Iris pigment epithelial cell (primary cell): ENCODE measurements at regions not wholly inside any gene's neighbourhood (a gene's known extent, or its start where the extent isn't known, plus 50 kb on each side); places are given as distances from the start of the nearest gene placed in this dataset.
A peak's percentile ranks its signal among the peaks of the same experiment; 100 is the strongest.
"Not testable (repeated sequence)": the region's sequence is repeated elsewhere in the genome, so short reads cannot be mapped to it uniquely, and the experiment has no call there.

Experiments used
- DNase-seq: peaks from one replicate; pipeline ENCODE4 v3.0.0-alpha.2; 2011; ENCODE audit warnings: low read depth

DNA sequence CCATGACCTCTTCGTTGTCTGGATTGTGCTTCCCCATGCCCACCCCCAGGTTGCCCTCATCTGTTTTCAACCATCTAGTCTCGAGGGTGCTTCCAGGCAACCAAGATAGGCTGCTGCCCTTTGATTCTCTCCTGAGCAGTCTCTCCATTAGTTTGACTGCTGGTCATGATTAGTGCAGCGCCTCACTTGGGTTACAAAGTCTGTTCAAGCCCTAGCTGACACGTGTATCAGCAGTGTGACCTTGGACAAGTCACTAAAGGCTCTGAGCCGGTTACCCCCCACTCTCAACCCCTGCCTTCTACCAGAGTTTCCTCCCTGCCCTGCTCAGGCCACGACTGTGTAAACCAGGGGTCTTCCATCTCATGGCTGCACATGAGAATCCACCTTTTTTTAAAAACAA lies 185.3 kb upstream of the PWP1 start:
- no peak for DNase-seq

DNA sequence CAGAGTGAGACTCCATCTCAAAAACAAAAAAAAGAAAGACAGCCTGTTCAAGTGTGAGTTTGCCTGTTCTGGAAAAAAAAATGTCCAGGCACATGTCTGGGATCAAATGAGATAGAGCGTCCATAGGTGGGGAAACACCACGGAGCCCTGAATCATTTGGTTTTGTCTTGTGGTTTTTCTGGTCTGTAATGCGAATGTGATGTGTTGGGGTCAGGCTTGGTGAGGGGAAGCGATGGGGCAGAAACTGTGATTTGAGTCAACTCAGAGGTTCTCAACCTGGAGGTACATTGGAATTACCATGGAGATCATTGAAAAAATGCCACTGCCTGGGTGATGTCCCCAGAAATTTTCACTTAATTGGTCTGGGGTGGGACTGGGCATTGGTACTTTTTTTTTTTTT lies 183.9 kb upstream of the PWP1 start:
- no peak for DNase-seq

DNA sequence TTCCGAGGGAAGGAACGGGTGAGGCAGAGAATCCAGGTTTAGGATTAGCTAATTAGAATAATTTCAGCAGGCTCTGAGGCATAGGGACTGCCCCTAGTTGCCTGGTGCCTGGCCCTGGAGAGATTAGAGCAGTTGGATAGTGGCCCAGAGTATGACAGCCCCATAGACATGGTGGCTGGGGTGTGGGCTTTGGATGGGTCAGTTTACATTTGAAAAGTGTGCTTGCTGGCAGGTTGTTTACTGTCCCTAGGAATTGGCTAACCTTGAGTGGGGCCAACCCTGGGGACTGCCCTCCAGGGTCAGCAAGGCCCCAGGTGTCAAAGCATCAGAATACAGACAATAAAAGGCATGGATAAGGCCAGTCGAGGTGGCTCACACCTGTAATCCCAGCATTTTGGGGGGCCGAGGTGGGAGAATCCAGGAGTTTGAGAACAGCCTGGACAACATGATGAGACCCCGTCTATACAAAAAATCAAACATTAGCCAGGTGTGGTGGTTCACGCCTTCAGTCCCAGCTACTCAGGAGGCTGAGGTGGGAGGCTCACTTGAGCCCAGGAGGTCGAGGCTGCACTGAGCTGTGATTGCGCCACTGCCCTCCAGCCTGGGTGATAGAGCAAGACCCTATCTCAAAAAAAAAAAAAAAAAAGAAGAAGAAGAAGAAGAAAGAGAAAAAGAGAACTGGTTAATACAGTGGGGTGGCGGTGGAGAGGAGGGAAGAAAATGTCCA lies 182.3 kb upstream of the PWP1 start:
- DNase-seq = no peak

DNA sequence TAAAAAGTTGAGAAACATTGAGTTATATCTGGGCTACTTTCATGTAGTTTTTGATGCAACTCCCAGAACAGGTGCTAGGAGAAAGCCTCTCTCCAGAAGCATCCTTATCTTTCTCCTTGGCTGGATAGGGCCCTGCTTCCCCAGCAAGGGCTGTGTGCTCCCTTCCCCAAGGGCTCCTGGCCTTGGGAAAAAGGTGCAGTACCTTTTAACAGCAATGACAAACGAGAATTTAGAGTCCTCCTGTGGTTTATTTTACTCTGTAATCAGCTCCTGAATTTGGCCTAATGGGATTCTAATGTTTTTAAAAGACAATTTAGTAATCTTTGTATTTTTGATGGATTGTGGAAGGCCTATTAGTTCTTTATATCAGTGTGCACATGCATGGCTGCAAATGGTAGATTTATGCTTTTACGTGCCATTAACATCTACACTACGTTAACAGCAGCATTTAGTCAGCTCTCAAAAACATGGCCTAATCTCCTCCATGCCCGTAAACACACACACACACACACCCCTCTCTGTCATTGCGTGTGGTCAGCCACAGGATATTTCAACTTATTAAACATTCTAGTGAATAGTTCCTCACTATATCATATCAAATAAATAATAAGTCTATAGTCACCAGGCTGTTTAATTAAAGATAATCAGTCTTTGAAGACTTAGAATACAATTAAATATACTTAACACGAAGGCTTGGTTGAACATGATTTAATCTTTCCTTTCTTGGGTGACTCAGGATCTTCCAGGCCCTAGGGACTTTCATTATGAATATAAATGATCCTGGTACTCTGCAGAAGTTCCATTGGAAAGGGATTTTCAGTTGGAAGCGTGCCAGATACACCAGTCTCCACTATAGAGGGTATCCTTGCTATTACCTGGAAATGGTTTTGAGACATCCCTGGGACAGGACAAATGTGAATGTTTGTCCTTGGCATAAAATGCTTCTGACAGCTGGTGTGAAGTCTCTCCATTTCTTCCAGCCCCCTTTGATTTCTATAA lies 181.4 kb upstream of the PWP1 start:
- no peak for DNase-seq

DNA sequence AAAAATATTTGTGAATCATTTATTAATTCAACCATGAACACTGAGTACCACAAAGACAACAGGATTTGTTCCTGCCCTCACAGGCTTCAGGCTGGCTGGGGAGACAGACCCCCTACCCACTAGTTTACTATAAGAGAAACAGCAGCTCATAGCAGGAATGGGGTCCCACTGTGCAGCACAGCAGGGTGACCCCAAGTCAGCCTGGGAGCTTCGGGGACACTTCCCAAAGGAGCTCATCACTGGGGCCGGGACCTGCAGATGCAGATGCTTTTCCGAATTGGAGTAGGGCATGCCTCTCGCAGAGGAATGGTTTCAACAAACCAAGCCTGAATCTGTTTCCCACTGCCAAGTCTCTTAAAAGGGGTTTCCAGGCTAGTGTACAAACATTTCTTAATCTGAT lies 176.2 kb upstream of the PWP1 start:
- DNase-seq = no peak

DNA sequence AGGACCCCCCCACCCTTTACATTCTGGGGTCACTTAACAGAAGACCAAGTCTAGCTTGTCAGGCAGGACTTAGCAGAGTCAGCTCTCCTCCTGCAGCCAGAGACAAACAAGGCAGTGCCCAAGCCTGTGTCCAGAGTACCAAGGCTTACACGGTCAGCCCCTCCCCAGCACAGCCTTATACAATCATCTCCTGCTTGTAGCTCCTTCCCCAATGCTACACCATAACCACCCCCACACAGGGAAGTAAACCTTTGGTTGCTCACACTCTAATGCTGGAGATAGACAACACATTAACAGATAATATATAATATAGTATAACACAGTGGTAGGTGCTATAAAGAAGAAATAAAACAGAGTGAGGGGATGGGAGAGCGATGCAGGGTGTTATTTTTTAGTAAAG lies 175.4 kb upstream of the PWP1 start:
- DNase-seq = no peak

DNA sequence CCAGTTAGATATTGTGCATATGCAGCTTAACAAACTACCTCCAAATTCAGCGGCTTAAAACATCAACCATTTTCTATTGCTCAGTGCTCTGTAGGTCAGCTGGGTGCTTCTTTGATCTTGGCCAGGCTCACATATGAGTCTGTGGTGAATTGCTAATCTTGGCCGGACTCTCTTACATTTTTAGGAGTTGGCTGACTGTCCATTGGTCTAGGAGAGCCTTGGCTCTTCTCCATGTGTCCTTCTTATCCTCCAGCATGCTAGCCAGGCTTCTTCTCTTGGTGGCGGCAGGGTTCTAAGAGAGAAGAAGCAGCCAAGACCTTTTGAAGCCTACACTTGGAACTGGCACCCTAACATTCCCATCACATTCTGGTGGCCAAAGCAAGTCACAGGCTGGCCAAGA lies 174.3 kb upstream of the PWP1 start:
- DNase-seq = peak; percentile 46

DNA sequence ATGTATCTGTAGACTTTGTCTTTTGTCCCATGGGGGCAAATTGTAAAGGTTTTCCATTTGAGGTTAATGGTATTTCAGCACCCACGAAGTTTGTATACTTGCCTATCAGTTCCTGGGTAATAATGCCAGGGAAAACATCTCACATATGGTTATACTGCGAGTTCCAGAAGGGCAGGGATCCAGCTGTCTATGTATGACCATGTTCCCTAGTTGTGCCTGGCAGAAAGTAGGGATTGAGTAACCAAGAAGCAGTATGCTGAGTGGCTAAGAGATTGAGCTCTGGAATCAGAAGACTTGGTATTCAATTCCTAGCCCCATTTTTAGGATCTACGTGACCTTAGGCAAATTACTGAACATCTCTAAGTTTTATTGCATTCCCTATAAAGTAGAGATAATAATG lies 173.2 kb upstream of the PWP1 start:
- DNase-seq = peak; percentile 27

DNA sequence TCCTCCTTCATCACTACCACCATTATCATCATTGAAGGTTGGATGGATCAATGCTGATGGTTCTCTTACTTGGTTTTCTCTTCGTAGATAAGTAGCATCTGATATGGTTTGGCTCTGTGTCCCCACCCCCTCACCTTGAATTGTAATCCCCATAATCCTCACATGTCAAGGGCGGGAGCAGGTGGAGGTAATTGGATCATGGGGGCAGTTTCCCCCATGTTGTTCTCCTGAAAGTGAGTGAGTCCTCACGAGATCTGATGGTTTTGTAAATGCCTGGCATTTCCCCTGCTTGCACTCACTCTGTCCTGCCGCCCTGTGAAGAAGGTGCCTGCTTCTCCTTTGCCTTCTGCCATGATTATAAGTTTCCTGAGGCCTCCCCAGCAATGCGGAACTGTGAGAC lies 172.4 kb upstream of the PWP1 start:
- DNase-seq = no peak

DNA sequence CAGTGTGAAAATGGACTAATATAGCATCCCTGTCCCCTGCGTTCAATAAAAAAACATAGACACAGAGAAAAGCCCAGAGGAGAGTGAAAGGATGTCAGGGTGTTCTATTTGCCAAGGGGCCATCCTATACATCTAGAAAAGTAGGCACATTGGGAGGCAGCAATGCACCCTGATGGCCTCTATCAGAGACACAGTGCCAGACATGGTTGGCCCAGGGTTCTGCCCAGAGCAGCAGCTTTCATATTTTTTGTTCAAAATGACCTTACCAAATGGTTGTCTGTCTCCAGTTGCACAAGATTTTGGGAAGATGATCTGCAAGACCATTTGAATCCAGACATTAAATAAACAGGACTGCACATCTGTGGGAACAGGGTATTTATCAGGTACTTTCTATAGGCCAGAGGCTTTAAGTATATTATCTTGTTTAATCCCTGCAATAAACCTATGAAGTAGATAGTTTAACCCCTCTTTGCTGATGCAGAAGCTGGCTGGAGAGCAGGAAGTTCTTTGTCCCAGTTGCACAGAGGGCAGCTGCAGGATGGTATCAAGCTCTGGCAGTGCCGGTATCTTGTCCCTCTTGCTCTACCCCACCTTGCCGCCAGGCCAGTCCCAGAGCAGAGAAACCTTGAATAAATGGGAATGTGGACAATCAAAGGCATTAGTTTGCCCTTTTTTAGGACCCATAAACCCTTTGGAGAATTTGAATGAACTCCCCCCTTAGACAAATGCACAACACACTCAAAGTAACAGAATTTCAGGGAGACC lies 171.8 kb upstream of the PWP1 start:
- DNase-seq = no peak

DNA sequence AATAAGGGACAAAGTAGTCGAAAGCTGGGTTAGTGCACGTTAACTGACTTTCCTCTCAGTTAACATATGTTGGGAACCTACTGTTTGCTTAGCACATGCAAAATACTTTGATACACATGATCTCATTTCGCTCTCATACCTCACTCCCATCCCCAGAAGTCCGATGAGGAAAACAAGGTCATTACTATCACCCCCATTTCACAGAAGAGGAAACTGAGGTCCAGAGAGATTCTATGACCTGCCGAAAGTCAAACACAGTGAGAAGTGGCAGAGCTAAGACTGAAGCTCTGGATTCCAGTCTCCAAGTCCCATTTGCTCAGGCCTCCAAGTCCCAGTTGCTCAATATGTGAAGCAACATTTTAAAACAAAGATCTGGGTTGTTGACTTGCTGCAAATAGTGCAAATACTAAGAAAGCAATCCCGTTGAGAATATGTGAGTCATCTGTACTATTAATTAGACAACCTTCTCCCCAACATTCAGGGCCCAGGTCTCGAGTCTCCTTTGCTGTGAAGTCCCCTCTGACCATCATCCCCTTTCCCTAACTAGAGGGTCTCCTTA lies 170.6 kb upstream of the PWP1 start:
- DNase-seq = peak; percentile 89

DNA sequence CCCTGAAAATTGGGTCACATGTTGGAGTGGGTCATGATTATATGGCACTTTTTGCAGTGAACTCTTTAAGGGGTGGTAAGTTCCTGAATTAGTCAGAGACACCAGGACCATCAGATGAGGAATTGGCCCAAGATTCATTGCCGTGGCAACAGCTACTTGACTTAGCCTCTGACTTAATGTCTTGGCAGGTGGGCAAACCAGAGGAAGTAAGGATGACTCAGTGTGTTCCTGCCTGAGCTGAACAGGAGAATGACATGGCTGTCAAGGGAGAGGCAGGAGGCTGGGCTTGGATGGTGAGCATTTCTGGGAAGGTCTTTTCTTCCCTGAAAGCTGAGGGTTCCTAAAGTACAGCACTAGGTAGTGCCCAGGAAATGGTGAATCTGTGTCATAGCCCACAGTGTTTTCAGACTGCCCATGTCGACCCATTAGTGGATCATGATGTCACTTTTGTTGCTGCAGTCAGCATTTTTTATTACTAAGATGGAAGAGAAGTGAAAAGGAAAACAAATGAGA lies 170.1 kb upstream of the PWP1 start:
- peak; percentile 98 for DNase-seq

DNA sequence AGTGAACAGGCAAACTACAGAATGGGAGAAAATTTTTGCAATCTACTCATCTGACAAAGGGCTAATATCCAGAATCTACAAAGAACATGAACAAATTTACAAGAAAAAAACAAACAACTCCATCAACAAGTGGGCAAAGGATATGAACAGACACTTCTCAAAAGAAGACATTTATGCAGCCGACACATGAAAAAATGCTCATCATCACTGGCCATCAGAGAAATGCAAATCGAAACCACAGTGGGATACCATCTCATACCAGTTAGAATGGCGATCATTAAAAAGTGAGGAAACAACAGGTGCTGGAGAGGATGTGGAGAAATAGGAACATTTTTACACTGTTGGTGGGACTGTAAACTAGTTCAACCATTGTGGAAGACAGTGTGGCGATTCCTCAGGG lies 167.8 kb upstream of the PWP1 start:
- DNase-seq = not testable (repeated sequence)

DNA sequence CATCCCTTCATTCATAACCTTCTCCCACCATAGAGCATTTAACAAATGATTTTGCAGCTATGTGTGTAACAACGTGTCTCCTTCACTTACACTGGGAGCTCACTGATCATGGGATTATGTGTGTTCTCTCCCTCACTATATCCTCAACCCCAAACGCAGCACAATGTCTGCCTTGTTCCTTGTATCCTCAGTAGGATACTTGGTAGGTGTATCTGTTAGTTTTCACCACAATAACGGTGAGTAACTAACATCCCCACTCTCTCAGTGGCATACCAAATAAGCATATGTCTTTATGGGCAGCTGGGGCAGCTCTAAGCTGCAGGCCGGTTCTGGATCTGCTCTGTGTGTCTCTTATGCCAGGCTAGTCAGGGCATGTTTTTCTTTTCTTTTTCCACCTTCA lies 166.7 kb upstream of the PWP1 start:
- DNase-seq = no peak

DNA sequence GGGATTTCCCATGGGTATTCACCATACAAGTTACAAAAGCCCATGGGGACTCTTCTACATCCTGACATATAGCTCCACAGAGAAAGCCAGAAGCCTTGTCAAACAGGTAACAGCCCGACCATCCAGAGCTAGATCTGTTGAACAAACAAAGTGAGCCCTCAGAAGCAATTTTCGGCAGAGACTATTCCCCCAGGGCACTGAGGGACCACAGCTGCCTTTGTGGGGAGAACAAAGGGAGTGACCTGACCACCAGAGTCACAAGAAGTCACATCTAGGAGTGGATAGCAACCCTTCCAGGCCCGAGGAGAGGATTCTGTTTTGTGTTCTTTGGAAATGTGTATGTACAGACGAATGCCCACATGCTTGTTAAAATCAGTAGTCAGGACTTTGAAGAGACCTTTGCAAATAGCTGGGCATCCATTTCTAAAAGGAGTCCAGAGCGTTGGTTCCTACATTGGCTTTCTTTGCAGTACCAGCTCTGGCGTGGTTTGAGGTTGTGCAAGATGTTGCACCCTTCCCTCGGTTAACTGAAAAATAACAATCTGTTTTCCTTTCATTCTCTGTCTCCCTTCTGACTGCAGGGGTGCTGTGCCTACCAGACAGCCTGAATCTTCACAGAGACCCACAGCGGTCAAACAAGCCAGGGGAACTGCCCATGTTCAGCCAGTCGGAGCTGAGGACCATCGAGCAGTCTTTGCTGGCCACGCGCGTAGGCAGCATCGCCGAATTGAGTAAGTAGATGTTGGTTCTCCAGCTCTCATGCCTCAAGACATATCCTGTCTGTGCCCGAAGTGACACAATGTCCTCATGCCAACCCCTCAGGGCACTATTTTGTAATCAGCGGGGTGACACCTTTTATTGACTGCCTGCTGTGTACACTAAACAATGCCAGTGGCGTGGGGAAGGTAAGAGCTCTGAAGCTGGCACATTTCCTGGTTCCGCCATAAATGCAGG lies 165.4 kb upstream of the PWP1 start:
- no peak for DNase-seq

DNA sequence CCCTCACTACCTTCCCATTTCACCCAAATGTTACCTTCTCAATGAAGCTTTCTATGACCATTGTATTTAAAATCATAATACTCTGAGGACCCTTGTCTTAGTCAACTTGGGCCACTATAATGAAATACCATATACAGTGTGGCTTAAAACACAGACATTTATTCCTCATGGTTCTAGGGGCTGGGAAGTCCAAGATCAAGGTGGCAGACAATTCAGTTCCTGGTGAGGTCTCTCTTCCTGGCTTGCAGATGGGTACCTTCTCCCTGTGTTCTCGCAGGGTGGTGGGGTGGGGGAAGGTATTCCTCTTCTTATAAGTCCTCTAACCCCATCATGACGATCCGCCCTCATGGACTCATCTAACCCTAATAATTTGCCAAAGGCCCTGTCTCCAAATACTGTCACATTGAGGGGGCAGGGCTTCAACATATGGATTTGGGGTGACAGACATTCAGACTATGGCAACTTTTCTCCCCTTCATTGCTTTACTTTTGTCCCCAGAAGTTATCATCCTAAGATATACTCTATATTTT lies 163.7 kb upstream of the PWP1 start:
- DNase-seq = no peak

DNA sequence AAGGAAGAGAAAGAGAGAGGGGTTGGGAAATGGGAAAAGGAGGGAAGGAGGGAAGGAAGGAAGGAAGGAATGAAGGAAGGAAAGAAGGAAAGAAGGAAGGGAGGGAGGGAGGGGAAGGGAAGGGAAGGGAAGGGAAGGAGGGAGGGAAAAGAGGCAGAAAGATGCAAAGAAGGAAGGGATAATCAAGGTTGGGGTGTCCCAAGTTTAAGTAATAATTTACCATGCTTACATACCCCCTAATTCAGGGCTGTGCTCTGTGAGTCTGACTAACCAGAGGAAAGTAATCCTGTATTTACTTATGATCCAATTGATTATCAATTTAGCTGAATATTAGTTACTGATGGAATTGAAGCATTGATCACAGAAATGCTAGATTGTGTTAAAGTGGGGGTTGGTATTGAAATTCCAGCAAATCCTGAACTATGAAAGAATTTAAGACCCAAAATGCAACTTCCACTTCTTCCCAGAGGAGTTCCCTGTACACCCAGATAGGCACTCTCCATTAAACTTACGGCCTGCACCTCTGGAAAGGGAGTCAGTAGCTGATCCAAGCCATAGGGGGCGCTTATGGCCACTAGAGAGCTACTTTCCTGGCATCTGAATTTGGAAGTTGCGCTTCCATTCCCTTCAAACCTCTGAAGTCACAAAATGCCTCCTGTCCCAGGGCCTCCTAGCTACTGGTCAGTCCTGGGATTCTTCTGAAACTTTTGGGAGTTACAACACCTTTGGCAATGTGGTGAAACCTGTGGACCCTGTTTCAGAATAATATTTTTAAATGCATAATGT lies 162.7 kb upstream of the PWP1 start:
- DNase-seq = no peak

DNA sequence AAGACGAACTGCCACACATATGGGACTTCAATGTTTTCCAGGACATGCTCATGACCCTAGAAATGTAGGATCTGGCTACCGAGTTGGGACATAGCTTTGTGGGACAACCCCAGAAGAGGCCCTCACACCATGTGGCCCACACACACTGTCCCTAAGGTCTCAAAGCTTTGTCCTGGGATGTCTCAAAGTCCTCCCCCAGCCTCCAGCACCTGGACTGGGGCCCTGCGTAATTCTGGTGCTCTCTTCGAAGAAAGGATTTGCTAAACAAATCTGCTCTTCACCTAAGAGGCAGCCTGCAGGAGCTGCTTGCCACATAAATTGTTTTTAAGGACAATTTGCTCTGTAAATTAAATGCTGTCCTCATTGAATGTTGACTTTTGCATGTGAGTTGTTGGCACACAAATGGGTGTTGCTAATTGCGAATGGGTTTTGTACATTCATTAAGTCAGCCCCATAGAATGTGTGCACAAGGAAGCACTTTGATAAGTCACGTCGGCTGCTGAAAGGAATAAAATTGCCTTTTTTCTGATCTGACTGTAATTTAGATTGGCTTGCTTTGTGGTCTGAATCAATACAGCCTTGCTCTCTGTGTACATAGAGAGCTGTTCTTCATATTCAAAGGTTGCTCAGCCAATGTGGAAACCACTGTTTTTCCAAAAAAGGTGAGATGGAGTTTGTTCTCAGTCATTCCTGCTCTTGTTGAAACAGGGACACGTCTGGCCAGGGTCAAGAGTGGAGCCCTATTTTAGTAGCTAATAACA lies 161.6 kb upstream of the PWP1 start:
- no peak for DNase-seq
